Chondrocyte (in vitro differentiated cells): ENCODE measurements at regions not wholly inside any gene's neighbourhood (a gene's known extent, or its start where the extent isn't known, plus 50 kb on each side); places are given as distances from the start of the nearest gene placed in this dataset.

Experiments used
- DNase-seq: peaks from one replicate; pipeline ENCODE4 v3.0.0; 2021; ENCODE audit warnings: mixed read lengths, low spot score
- H3K27ac Mint-ChIP-seq: one replicate; pipeline ENCODE4 v1.8.0; 2021; ENCODE audit warnings: mild to moderate bottlenecking, moderate library complexity, mixed read lengths; ENCODE audit not compliant: unreplicated experiment
- H3K27me3 Mint-ChIP-seq: 2 replicates; pipeline ENCODE4 v1.8.0; 2021; ENCODE audit warnings: low read depth, mixed read lengths
- H3K36me3 Mint-ChIP-seq: 2 replicates; pipeline ENCODE4 v1.8.0; 2021; ENCODE audit warnings: low read depth, mixed read lengths
- H3K4me1 Mint-ChIP-seq: 2 replicates; pipeline ENCODE4 v1.8.0; 2021; ENCODE audit warnings: low read depth, mild to moderate bottlenecking, mixed read lengths
- H3K4me3 Mint-ChIP-seq: one replicate; pipeline ENCODE4 v1.8.0; 2021; ENCODE audit warnings: mild to moderate bottlenecking, moderate library complexity, mixed read lengths; ENCODE audit not compliant: unreplicated experiment
- H3K9me3 Mint-ChIP-seq: 2 replicates; pipeline ENCODE4 v1.8.0; 2021; ENCODE audit warnings: low read depth, mixed read lengths
- TF ChIP-seq, protein P1 (sequence below): fragments of 200-600 bp; sonication (generic); IDR thresholded peaks from 2 replicates; pipeline ENCODE4 v1.5.0; 2021; ENCODE audit warnings: antibody characterized with exemption, mild to moderate bottlenecking, moderate library complexity

DNA sequence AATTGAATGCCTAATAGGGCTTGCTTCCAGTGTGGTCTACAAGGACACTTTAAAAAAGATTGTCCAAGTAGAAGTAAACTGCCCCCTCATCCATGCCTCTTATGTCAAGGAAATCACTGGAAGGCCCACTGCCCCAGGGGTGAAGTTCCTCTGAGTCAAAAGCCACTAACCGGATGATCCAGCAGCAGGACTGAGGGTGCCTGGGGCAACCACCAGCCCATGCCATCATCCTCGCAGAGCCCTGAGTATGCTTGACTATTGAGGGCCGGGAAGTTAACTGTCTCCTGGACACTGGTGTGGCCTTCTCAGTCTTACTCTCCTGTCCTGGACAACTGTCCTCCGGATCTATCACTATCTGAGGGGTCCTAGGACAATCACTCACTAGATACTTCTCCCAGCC lies 411.5 kb downstream of the TENT5A start:
- TF ChIP-seq, protein P1, sequence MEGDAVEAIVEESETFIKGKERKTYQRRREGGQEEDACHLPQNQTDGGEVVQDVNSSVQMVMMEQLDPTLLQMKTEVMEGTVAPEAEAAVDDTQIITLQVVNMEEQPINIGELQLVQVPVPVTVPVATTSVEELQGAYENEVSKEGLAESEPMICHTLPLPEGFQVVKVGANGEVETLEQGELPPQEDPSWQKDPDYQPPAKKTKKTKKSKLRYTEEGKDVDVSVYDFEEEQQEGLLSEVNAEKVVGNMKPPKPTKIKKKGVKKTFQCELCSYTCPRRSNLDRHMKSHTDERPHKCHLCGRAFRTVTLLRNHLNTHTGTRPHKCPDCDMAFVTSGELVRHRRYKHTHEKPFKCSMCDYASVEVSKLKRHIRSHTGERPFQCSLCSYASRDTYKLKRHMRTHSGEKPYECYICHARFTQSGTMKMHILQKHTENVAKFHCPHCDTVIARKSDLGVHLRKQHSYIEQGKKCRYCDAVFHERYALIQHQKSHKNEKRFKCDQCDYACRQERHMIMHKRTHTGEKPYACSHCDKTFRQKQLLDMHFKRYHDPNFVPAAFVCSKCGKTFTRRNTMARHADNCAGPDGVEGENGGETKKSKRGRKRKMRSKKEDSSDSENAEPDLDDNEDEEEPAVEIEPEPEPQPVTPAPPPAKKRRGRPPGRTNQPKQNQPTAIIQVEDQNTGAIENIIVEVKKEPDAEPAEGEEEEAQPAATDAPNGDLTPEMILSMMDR = no peak
- Mint-ChIP-seq H3K27me3 (no peaks in the 10 kb centered on the region), H3K27ac (no peak overlapping the region), H3K4me1 (no peaks in the 10 kb centered on the region), H3K4me3 (no peak overlapping the region), H3K36me3 (no peaks in the 10 kb centered on the region), H3K9me3 (peaks cover 10% of the 10 kb centered on the region)
- no peak for DNase-seq

DNA sequence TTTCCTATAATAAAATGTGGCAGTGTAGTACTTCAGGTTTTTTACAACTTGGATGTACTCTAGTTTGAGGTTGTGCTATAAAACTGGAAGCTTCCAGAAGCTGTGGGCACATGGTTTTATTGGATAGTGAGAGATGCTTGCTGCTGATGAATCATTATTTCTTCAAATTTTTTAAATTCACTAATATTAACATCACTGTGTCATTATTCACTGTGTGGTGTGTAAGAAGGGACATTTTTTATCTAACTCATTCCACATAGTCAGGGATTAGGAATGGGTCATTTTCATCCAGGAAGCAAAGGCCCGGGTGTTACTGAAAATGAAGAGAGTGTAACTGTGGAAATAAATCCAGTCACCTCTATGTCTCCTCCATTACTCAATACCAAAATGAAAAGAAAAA lies 421.0 kb downstream of the TENT5A start:
- TF ChIP-seq, protein P1 = no peak
- H3K9me3 Mint-ChIP-seq = peaks cover 2% of the 10 kb centered on the region
- H3K36me3 Mint-ChIP-seq = no peaks in the 10 kb centered on the region

DNA sequence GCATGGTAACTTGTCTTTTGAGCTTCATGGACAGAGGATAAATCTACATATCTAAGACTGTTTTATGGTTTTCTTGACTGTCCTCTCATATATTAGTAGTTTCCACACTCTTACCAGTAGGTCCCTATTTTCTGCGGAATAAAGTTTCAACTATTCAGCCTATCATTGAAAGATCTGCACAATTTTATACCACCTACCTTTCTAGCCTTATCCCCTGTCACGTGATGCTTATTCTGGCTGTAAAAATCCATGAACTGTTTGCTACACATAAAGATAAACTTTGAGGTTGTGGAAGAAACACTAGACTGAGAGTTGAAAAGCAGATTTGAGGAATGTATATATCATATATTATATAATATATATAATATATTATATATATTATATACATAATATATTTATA lies 423.8 kb downstream of the TENT5A start:
- Mint-ChIP-seq H3K27ac (no peak overlapping the region), H3K9me3 (no peaks in the 10 kb centered on the region), H3K27me3 (no peaks in the 10 kb centered on the region), H3K36me3 (no peaks in the 10 kb centered on the region), H3K4me1 (peaks cover 9% of the 10 kb centered on the region), H3K4me3 (no peak overlapping the region)
- TF ChIP-seq, protein P1 = no peak
- DNase-seq = no peak

More for the DNA sequence above, 421.0 kb downstream of the TENT5A start:
- H3K4me1 Mint-ChIP-seq = peaks cover 9% of the 10 kb centered on the region
- no peaks in the 10 kb centered on the region for H3K27me3 Mint-ChIP-seq
- H3K4me3 Mint-ChIP-seq = no peak overlapping the region
- no peak for DNase-seq
- no peak overlapping the region for H3K27ac Mint-ChIP-seq

DNA sequence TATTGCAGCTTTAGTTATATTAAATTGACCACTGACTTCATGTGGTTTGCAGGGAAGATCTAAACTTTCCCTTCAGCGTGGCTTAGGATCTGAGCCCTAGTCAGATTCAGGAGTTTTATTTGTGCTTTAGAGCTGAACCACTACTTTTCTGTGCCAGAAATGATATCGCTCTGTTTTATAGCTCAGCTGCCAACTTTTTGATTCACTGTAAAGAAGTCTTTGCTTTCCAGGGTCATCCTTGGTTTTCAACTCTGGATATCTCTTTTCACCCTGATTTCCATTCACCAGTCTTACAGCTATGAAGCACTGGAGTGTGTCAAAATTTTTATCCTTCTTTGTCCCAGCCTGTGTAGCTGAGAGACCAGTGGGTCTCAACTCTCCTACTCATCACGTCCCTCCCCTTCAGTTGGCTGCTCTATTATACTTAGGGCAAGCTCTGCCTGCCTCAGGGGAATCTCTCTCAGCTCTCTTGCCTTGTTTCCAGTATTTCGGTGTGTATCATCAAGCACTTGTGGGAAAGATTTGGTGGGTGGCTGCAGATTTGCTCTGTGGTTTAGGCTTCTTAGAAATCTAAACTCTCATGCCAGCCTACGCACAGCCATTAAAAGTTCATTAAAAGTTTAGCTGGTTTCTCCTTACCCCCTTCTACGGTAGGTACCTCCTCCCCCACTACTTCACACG lies 425.5 kb downstream of the TENT5A start:
- Mint-ChIP-seq H3K27ac (no peak overlapping the region), H3K36me3 (no peaks in the 10 kb centered on the region), H3K4me3 (no peak overlapping the region), H3K4me1 (peaks cover 9% of the 10 kb centered on the region), H3K9me3 (no peaks in the 10 kb centered on the region), H3K27me3 (no peaks in the 10 kb centered on the region)
- DNase-seq = no peak
- TF ChIP-seq, protein P1 = no peak

DNA sequence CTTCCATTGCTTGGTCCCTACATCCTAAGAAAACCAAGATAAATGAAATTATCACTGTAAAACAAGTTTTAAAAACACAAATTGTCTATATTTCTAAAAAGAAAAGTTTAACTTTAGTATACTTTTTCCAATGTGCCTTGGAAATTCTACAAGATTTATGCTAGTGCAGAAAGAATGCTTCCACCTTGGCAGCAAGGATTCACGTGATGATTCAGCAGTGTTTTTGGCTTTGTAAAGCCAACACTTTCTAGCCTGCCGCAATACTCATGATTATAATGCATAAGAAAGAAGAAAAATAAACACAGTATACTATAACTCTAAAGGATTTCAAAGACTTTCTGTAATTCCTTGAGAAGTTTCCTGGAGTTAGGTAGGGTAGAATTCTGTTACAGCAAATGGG lies 442.7 kb downstream of the TENT5A start:
- Mint-ChIP-seq H3K27me3 (peaks cover 5% of the 10 kb centered on the region), H3K27ac (no peak overlapping the region), H3K4me1 (peaks cover 7% of the 10 kb centered on the region), H3K4me3 (no peak overlapping the region), H3K36me3 (peaks cover 4% of the 10 kb centered on the region), H3K9me3 (peaks cover 12% of the 10 kb centered on the region)
- DNase-seq = no peak
- TF ChIP-seq, protein P1 = no peak
